ENCODE measurements at regions not wholly inside any gene's neighbourhood (a gene's known extent, or its start where the extent isn't known, plus 50 kb on each side); places are given as distances from the start of the nearest gene placed in this dataset.

GRCh38 chr2:33762636-33763035 is 163.5 kb upstream of the FAM98A start:
- no peak for FAIRE-seq
- no peak for DNase-seq (ENCODE audit: insufficient read length)
- TF ChIP-seq POLR2AphosphoS5 (IDR thresholded peaks at IDR 0.05; ENCODE audit: low read depth, low read length) = no peak
- TF ChIP-seq POLR2A (IDR thresholded peaks at IDR 0.05; ENCODE audit: low read depth, low read length) = no peak
- TF ChIP-seq TAF1 (IDR thresholded peaks at IDR 0.05; ENCODE audit: borderline replicate concordance, low read depth, low read length) = no peak

DNA sequence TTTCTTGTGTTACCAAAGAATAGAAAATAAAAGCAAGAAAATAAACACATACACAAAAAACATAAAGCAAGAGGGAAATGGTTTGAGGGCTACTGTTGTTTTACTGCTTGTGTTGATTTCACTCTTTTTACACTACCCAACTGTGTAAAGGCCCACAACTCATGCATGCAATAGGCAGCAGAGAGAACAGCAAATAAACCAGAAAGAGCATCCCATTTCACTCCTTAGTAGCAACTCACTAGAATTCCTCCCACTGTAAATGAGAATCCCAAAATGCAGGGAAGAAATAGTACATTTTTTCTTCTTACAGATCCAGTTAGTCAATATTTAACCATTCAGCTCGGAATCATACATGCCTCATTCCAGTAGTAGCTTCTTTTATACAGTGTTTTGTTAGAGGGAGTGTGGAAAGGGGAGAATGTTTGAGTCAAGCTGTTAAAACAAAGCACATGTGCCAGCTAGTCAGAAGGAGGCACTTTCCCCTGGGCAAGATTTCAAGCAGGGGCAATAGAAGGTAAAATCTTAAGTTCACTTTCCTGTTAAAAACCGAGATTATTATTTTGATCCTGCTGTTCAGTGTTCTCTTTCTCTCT is 147.2 kb upstream of the FAM98A start:
- FAIRE-seq = no peak
- no peak for DNase-seq (ENCODE audit: insufficient read length)
- TF ChIP-seq TAF1 (IDR thresholded peaks at IDR 0.05; ENCODE audit: borderline replicate concordance, low read depth, low read length) (no peak), POLR2AphosphoS5 (IDR thresholded peaks at IDR 0.05; ENCODE audit: low read depth, low read length) (no peak), POLR2A (IDR thresholded peaks at IDR 0.05; ENCODE audit: low read depth, low read length) (no peak)

DNA sequence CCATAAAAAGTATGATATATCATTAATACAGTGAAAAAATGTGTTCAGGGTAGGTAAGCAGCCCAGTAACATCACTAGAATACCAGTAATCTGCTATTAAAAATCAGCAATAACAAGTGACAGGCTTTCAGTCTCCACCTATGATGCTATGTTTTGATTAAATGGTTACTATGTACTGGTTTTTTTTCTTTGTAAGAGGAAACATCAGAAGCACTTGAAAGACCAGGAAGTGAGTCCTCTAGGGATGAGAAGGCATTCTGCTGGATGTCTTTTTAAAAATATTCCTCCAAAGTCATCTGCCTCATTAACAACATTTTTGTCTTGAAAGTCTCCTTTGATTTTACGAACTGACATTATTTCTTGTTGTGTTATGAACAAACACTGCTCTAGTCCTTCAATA is 136.0 kb upstream of the FAM98A start:
- FAIRE-seq = peak; percentile 54
- DNase-seq (ENCODE audit: insufficient read length) = no peak
- no peak for TF ChIP-seq POLR2A (IDR thresholded peaks at IDR 0.05; ENCODE audit: low read depth, low read length)
- no peak for TF ChIP-seq TAF1 (IDR thresholded peaks at IDR 0.05; ENCODE audit: borderline replicate concordance, low read depth, low read length)
- no peak for TF ChIP-seq POLR2AphosphoS5 (IDR thresholded peaks at IDR 0.05; ENCODE audit: low read depth, low read length)

DNA sequence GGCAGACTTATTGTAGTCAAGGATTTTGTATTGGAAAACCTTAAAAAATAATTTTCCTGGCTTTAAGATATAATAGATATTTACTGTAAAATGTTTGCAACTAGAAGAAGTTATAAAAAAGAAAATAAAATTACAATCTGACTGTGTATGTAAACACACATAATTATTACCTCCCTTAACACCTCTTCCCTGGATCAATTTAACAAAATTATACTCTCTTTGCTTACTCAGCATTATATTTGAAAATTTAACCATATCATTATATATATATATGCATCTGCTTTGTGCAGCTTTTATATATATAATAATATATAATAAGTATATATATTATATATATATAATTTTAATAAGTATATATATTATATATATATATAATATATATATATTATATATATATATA is 131.7 kb upstream of the FAM98A start:
- FAIRE-seq (no peak), DNase-seq (ENCODE audit: insufficient read length) (no peak)
- TF ChIP-seq POLR2AphosphoS5 (IDR thresholded peaks at IDR 0.05; ENCODE audit: low read depth, low read length) (no peak), TAF1 (IDR thresholded peaks at IDR 0.05; ENCODE audit: borderline replicate concordance, low read depth, low read length) (no peak), POLR2A (IDR thresholded peaks at IDR 0.05; ENCODE audit: low read depth, low read length) (no peak)

DNA sequence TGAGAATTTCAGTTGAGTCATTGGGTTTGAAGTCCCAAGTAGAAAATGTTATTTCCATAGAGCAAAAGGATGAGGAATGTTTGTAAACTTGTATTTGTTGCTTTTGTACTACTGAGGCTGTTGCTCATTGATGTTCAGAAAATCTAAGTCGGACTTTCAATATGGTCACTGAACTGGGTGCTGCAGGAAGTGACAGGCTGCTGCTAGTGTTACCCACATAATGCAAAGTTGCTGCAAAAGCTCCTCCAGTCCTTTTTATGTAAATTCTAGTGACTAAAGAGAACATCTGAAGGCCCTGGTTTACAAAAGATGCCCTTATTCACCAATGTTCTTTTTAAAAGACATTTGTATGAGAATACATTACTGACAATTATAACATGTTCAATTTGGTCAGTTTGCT is 131.1 kb upstream of the FAM98A start:
- TF ChIP-seq POLR2A (IDR thresholded peaks at IDR 0.05; ENCODE audit: low read depth, low read length) = no peak
- TF ChIP-seq TAF1 (IDR thresholded peaks at IDR 0.05; ENCODE audit: borderline replicate concordance, low read depth, low read length) = no peak
- no peak for TF ChIP-seq POLR2AphosphoS5 (IDR thresholded peaks at IDR 0.05; ENCODE audit: low read depth, low read length)
- DNase-seq (ENCODE audit: insufficient read length) (no peak), FAIRE-seq (no peak)

- FAIRE-seq (no peak), DNase-seq (ENCODE audit: insufficient read length) (no peak)
- TF ChIP-seq POLR2AphosphoS5 (IDR thresholded peaks at IDR 0.05; ENCODE audit: low read depth, low read length) = no peak
- no peak for TF ChIP-seq POLR2A (IDR thresholded peaks at IDR 0.05; ENCODE audit: low read depth, low read length)
- TF ChIP-seq TAF1 (IDR thresholded peaks at IDR 0.05; ENCODE audit: borderline replicate concordance, low read depth, low read length) = no peak
Observed at GRCh38 chr2:33729353-33729752, 130.3 kb upstream of the FAM98A start.

DNA sequence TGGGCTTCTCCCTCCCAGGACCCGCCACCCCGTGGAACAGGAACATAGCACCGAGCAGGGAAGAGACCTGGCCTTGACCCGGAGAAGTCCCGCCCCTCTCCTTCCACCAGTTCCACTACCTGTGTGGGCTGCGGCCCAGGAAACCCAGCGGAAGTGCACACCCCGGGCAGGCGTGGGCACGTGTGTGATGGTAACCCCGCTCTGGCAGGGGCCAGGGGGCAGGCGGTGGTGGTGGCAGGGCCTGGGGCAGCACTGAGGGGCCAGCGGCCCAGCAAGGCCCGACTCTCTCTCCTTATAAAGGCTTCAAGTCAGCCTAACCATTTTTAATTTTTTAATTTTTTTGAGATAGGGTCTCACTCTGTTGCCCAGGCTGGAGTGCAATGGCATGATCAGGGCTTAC is 129.0 kb upstream of the FAM98A start:
- FAIRE-seq (no peak), DNase-seq (ENCODE audit: insufficient read length) (no peak)
- TF ChIP-seq POLR2A (IDR thresholded peaks at IDR 0.05; ENCODE audit: low read depth, low read length) (no peak), TAF1 (IDR thresholded peaks at IDR 0.05; ENCODE audit: borderline replicate concordance, low read depth, low read length) (no peak), POLR2AphosphoS5 (IDR thresholded peaks at IDR 0.05; ENCODE audit: low read depth, low read length) (no peak)

- DNase-seq (ENCODE audit: insufficient read length) = no peak
- no peak for TF ChIP-seq POLR2AphosphoS5 (IDR thresholded peaks at IDR 0.05; ENCODE audit: low read depth, low read length)
- TF ChIP-seq POLR2A (IDR thresholded peaks at IDR 0.05; ENCODE audit: low read depth, low read length) = no peak
- TF ChIP-seq TAF1 (IDR thresholded peaks at IDR 0.05; ENCODE audit: borderline replicate concordance, low read depth, low read length) = no peak
- no peak for FAIRE-seq
Observed at GRCh38 chr2:33727361-33728032, 128.4 kb upstream of the FAM98A start.

DNA sequence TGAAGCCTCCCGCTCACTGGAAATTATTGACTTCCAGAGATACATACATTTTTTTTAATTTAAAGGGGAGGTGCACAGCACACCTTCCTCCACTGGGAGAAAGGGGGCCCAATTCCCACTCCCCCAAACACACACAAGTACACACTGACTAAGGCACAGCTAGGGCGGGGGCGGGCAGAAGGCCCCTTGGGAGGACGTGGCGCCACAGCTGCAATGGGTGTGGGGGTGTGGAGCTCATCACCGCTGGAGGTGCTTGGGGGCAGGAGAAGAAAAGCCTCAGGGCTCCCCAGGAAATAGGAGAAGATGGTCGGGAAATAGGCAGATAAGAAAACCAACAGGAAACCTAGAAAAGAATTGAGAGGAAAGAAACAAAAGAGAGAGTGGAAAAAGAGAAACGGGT is 127.3 kb upstream of the FAM98A start:
- TF ChIP-seq POLR2AphosphoS5 (IDR thresholded peaks at IDR 0.05; ENCODE audit: low read depth, low read length) = no peak
- TF ChIP-seq TAF1 (IDR thresholded peaks at IDR 0.05; ENCODE audit: borderline replicate concordance, low read depth, low read length) = no peak
- TF ChIP-seq POLR2A (IDR thresholded peaks at IDR 0.05; ENCODE audit: low read depth, low read length) = no peak
- FAIRE-seq = no peak

GRCh38 chr2:33723329-33723728 is 124.2 kb upstream of the FAM98A start:
- no peak for DNase-seq (ENCODE audit: insufficient read length)
- no peak for TF ChIP-seq POLR2A (IDR thresholded peaks at IDR 0.05; ENCODE audit: low read depth, low read length)
- TF ChIP-seq TAF1 (IDR thresholded peaks at IDR 0.05; ENCODE audit: borderline replicate concordance, low read depth, low read length) = no peak
- no peak for TF ChIP-seq POLR2AphosphoS5 (IDR thresholded peaks at IDR 0.05; ENCODE audit: low read depth, low read length)
- no peak for FAIRE-seq

More for the DNA sequence above, 127.3 kb upstream of the FAM98A start:
- DNase-seq (ENCODE audit: insufficient read length) = no peak

DNA sequence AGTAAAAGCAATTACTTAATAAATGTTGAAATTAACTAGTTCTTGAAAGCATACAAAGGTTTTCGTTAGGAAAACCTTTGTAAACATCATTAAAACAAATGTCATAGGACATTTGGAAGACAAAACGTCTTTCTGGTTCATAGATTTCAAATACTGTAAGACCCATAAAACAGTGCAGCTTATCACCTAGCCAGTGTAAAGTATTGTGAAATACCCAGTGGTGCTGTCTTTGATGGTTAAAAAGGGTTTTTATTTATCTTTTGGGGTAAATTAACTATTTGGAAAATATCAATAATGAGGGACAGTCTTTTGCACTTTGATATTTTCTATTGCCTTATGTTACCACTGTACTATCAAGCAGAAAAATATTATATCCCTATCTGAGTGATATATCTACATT is 120.0 kb upstream of the FAM98A start:
- no peak for FAIRE-seq
- TF ChIP-seq POLR2A (IDR thresholded peaks at IDR 0.05; ENCODE audit: low read depth, low read length) = no peak
- TF ChIP-seq POLR2AphosphoS5 (IDR thresholded peaks at IDR 0.05; ENCODE audit: low read depth, low read length) = no peak
- TF ChIP-seq TAF1 (IDR thresholded peaks at IDR 0.05; ENCODE audit: borderline replicate concordance, low read depth, low read length) = no peak
- DNase-seq (ENCODE audit: insufficient read length) = no peak

DNA sequence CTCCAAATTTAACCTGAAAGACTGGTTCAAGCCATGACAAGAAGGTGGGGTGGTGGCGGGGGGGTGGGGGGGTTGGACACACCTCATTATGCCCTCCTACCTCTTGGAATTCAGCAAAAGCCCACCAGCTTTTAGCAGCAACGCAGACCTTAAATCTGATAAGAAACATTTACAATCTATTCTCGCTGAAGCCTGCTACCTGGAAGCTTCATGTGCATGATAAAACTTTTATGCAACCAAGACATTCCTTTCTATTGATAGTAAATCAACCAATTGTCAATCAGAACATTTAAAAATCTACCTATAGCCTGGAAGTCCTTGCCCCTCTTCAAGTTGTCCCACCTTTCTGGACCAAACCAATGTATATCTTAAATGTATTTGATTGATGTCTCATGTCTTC is 113.6 kb upstream of the FAM98A start:
- FAIRE-seq = no peak
- DNase-seq (ENCODE audit: insufficient read length) = no peak
- TF ChIP-seq TAF1 (IDR thresholded peaks at IDR 0.05; ENCODE audit: borderline replicate concordance, low read depth, low read length) = no peak
